Endodermal cell (in vitro differentiated cells): ENCODE measurements at regions not wholly inside any gene's neighbourhood (a gene's known extent, or its start where the extent isn't known, plus 50 kb on each side); places are given as distances from the start of the nearest gene placed in this dataset.

Experiments
- DNase-seq: peaks from one replicate; pipeline ENCODE4 v3.0.0-alpha.2; 2017
- H3K27ac ChIP-seq: 2 replicates; pipeline ENCODE4 v1.5.1; 2013; ENCODE audit warnings: mild to moderate bottlenecking, low read depth, low read length, moderate library complexity
- H3K27me3 ChIP-seq: 2 replicates; pipeline ENCODE4 v1.6.1; 2013; ENCODE audit warnings: mild to moderate bottlenecking, low read length, moderate library complexity; ENCODE audit not compliant: insufficient read depth, control insufficient read depth, poor library complexity, severe bottlenecking
- H3K36me3 ChIP-seq: 2 replicates; pipeline ENCODE4 v1.7.0; 2013; ENCODE audit warnings: mild to moderate bottlenecking, low read length, moderate library complexity; ENCODE audit not compliant: control insufficient read depth, insufficient read depth
- H3K4me1 ChIP-seq: one replicate; pipeline ENCODE4 v1.7.0; 2013; ENCODE audit warnings: low read length; ENCODE audit not compliant: control insufficient read depth, insufficient read depth
- H3K4me3 ChIP-seq: 2 replicates; pipeline ENCODE4 v1.5.1; 2013; ENCODE audit warnings: mild to moderate bottlenecking, low read length, moderate library complexity
- H3K9ac ChIP-seq: 2 replicates; pipeline ENCODE4 v1.6.1; 2013; ENCODE audit warnings: mild to moderate bottlenecking, low read length, moderate library complexity; ENCODE audit not compliant: poor library complexity, severe bottlenecking; ENCODE audit errors: extremely low read depth
- H3K9me3 ChIP-seq: 2 replicates; pipeline ENCODE4 v1.6.1; 2013; ENCODE audit warnings: mild to moderate bottlenecking, low read length, moderate library complexity; ENCODE audit not compliant: control insufficient read depth
- H3K27ac Mint-ChIP-seq: 2 replicates; pipeline ENCODE4 v1.8.0; 2020; ENCODE audit warnings: mixed read lengths
- H3K27me3 Mint-ChIP-seq: 2 replicates; pipeline ENCODE4 v1.8.0; 2021; ENCODE audit warnings: mild to moderate bottlenecking, mixed read lengths; ENCODE audit not compliant: insufficient read depth
- H3K36me3 Mint-ChIP-seq: 2 replicates; pipeline ENCODE4 v1.8.0; 2020; ENCODE audit warnings: low read depth, mixed read lengths
- H3K4me1 Mint-ChIP-seq: 2 replicates; pipeline ENCODE4 v1.8.0; 2020; ENCODE audit warnings: mixed read lengths
- H3K4me3 Mint-ChIP-seq: 2 replicates; pipeline ENCODE4 v1.8.0; 2020; ENCODE audit warnings: mild to moderate bottlenecking, moderate library complexity, mixed read lengths
- H3K9me3 Mint-ChIP-seq: 2 replicates; pipeline ENCODE4 v1.8.0; 2020; ENCODE audit warnings: mild to moderate bottlenecking, mixed read lengths
- WGBS, 2 experiments: methylation state at CpG; one replicate each; pipeline versions ENCODE4 v1.1.5 to v1.1.7; 2013; ENCODE audit warnings: missing lambda C conversion rate in 2 of 2, mixed read lengths in 1 of 2; ENCODE audit not compliant: insufficient coverage in 1 of 2, insufficient read length in 1 of 2; 5-methylcytosine and 5-hydroxymethylcytosine counted together
- TF ChIP-seq, protein P1 (sequence below): fragments of 200-600 bp; sonication (generic); conservative IDR thresholded peaks from 2 replicates; pipeline ENCODE4 v1.5.0; 2021; ENCODE audit warnings: antibody characterized with exemption, mild to moderate bottlenecking

DNA sequence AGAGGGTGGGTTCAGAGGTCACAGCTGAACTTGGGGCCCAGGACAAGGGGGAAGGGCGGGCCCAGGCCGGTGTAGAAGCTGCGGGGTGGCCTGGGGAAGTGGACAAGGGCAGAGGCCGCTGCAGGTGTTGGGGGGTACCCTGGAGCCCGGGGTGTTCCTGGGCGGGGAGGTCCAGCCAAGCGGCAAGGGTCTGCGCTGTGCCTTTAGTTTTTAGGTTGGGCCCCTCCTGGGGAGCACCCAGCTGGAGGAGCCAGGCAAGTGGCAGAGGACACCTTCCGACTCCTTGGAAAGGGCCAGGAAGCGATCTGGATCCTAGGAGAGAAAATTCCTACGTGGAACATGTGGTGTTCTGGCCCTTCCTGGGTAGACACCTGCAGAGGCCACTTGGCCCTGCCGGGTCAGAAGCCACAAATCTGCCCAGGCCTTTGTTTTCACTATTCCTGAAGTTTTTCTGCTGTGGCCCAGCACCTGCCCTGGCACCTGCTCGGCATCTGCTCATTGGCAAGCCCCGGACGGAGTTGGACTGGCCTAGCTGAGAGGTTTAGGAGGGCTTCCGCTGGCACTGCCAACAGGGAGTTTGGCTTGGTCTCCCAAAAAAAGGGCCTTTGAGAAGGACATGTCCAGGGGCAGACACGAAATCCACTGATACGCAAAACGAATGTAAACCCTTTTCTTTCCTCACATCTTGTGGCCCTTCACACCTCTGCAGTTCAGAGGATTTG is 61.1 kb downstream of the SMUG1 start:
- no peaks in the 10 kb centered on the region for H3K9me3 ChIP-seq
- no peaks in the 10 kb centered on the region for H3K9me3 Mint-ChIP-seq
- no peak overlapping the region for H3K9ac ChIP-seq
- H3K27me3 ChIP-seq: peaks cover 97% of the 10 kb centered on the region
- no peak overlapping the region for H3K27ac ChIP-seq
- 44 to 59% methylated on average over 11 to 19 of the region's 19 CpGs for whole genome bisulfite sequencing, 2 experiments
- H3K4me3 ChIP-seq: no peak overlapping the region
- TF ChIP-seq, protein P1, sequence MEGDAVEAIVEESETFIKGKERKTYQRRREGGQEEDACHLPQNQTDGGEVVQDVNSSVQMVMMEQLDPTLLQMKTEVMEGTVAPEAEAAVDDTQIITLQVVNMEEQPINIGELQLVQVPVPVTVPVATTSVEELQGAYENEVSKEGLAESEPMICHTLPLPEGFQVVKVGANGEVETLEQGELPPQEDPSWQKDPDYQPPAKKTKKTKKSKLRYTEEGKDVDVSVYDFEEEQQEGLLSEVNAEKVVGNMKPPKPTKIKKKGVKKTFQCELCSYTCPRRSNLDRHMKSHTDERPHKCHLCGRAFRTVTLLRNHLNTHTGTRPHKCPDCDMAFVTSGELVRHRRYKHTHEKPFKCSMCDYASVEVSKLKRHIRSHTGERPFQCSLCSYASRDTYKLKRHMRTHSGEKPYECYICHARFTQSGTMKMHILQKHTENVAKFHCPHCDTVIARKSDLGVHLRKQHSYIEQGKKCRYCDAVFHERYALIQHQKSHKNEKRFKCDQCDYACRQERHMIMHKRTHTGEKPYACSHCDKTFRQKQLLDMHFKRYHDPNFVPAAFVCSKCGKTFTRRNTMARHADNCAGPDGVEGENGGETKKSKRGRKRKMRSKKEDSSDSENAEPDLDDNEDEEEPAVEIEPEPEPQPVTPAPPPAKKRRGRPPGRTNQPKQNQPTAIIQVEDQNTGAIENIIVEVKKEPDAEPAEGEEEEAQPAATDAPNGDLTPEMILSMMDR: no peak
- peaks cover 100% of the 10 kb centered on the region for H3K27me3 Mint-ChIP-seq
- DNase-seq: peak; percentile 47
- peaks cover 6% of the 10 kb centered on the region for H3K4me1 ChIP-seq
- H3K36me3 ChIP-seq: no peaks in the 10 kb centered on the region
- peaks cover 23% of the 10 kb centered on the region for H3K4me1 Mint-ChIP-seq
- no peaks in the 10 kb centered on the region for H3K36me3 Mint-ChIP-seq
- no peak overlapping the region for H3K27ac Mint-ChIP-seq
- peak overlapping the region; percentile 50 for H3K4me3 Mint-ChIP-seq

DNA sequence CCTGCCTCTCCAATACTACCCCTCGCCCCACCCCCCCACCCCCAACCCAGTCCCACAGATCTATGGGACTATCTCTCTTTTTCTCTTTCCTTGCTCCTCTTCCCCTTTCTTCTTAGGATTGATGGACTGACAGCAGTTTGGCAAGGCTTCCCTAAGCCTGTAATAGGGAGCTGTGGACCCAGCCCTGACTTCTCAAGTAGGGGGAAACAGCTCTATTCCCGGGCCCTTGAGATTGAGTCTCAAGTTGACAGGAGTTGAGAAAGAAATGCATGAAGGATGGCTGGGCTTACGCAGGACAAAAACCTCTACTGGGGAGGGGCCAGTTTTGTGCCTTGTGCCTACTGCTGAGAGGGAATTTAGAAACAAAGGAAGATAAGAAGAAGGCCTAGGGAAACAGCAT is 60.4 kb downstream of the SMUG1 start:
- no peaks in the 10 kb centered on the region for H3K9me3 Mint-ChIP-seq
- no peaks in the 10 kb centered on the region for H3K9me3 ChIP-seq
- TF ChIP-seq, protein P1: no peak
- H3K4me3 Mint-ChIP-seq: no peak overlapping the region
- H3K36me3 ChIP-seq: no peaks in the 10 kb centered on the region
- WGBS, 2 experiments: 15 to 19% methylated on average over 2 of the region's 3 CpGs
- peaks cover 100% of the 10 kb centered on the region for H3K27me3 Mint-ChIP-seq
- H3K27me3 ChIP-seq: peaks cover 97% of the 10 kb centered on the region
- no peaks in the 10 kb centered on the region for H3K36me3 Mint-ChIP-seq
- peaks cover 6% of the 10 kb centered on the region for H3K4me1 ChIP-seq
- no peak overlapping the region for H3K27ac ChIP-seq
- H3K4me1 Mint-ChIP-seq: peaks cover 26% of the 10 kb centered on the region
- peak; percentile 56 for DNase-seq
- no peak overlapping the region for H3K4me3 ChIP-seq
- no peak overlapping the region for H3K9ac ChIP-seq
- no peak overlapping the region for H3K27ac Mint-ChIP-seq

DNA sequence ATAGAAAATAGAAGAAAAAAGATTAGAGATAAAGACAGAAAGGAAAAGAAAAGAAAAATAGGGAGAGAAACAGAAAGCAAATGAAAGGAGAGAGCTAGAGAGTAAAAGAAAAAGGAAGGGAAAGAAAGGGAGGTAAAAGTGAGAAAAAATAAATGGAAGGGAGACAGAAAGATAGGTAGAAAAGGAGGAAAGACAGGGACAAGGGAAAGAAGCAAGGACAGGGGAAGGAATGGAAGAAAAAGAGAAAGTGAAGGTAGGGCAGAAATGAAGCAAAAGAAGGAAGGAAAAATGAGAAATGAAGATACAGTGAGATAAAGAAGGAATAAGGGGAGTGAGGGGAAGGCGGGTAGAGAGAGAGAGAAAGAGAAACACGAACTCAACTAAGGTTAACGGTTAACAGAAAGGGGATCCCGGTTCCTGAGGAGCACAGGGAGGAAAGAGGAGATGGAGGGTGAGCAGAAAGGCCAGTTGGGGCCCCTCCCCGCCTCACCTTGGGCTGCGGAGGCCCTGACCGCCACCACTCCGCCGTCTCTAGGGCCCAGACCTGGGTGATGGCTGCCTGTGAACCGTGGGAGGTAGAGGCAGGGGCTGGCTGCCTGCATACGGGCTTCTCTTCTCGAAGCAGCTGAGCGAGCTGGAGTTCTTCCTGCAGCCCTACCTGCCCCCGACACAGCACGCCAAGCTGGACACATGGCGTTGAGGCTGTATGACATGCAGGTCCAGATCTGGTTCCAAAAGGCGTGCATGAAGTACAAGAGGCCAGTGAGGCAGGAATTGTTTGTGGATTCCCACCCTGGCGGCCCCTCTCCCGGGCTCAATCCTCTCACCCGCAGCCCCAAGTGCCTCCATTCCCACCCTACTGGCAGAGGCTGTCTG is 59.5 kb downstream of the SMUG1 start:
- peaks cover 98% of the 10 kb centered on the region for H3K27me3 ChIP-seq
- peaks cover 30% of the 10 kb centered on the region for H3K4me1 Mint-ChIP-seq
- no peaks in the 10 kb centered on the region for H3K9me3 ChIP-seq
- no peak overlapping the region for H3K27ac Mint-ChIP-seq
- H3K4me1 ChIP-seq: peaks cover 6% of the 10 kb centered on the region
- H3K36me3 ChIP-seq: no peaks in the 10 kb centered on the region
- peak; percentile 58 for DNase-seq
- H3K27me3 Mint-ChIP-seq: peaks cover 100% of the 10 kb centered on the region
- no peak overlapping the region for H3K4me3 ChIP-seq
- TF ChIP-seq, protein P1: no peak
- no peaks in the 10 kb centered on the region for H3K9me3 Mint-ChIP-seq
- H3K9ac ChIP-seq: no peak overlapping the region
- 42 to 57% methylated on average over 9 to 20 of the region's 20 CpGs for WGBS, 2 experiments
- no peak overlapping the region for H3K4me3 Mint-ChIP-seq
- no peak overlapping the region for H3K27ac ChIP-seq
- H3K36me3 Mint-ChIP-seq: no peaks in the 10 kb centered on the region
